HEK293T (cell line): ENCODE measurements at regions not wholly inside any gene's neighbourhood (a gene's known extent, or its start where the extent isn't known, plus 50 kb on each side); places are given as distances from the start of the nearest gene placed in this dataset.

ENCODE experiments used
- CTCF ChIA-PET: fragments of 350-600 bp; formaldehyde crosslinking; extraction: SDS; loops from one replicate; lab custom pipeline; 2021; ENCODE audit warnings: antibody characterized with exemption, inconsistent platforms; lab: Yijun Ruan, JAX
- POLR2A ChIA-PET: fragments of 350-600 bp; formaldehyde crosslinking; extraction: SDS; loops from one replicate; lab custom pipeline; 2020; ENCODE audit warnings: antibody characterized with exemption, inconsistent platforms; lab: Yijun Ruan, JAX
- DNase-seq: peaks from one replicate; pipeline ENCODE4 v3.0.0; 2012; ENCODE audit warnings: mixed read lengths; ENCODE audit errors: extremely low spot score
- ARNT ChIP-seq: fragments of 450-650 bp; IDR thresholded peaks from 2 replicates; pipeline ENCODE4 v1.6.1; 2017; ENCODE audit warnings: mild to moderate bottlenecking
- BHLHE40 ChIP-seq: fragments of 450-650 bp; IDR thresholded peaks from 2 replicates; pipeline ENCODE4 v1.6.1; 2016; ENCODE audit warnings: mild to moderate bottlenecking, moderate library complexity, borderline replicate concordance
- CTBP1 ChIP-seq: fragments of 450-650 bp; IDR thresholded peaks from 2 replicates; pipeline ENCODE4 v1.6.1; 2016; ENCODE audit warnings: borderline replicate concordance
- ELF4 ChIP-seq: fragments of 450-650 bp; IDR thresholded peaks from 2 replicates; pipeline ENCODE4 v1.6.1; 2017; ENCODE audit warnings: antibody characterized with exemption
- FOXA1 ChIP-seq: fragments of 450-650 bp; IDR thresholded peaks from 2 replicates; pipeline ENCODE4 v1.6.1; 2016; ENCODE audit warnings: mild to moderate bottlenecking
- FOXK2 ChIP-seq: fragments of 450-650 bp; IDR thresholded peaks from 2 replicates; pipeline ENCODE4 v1.6.1; 2016; ENCODE audit warnings: mild to moderate bottlenecking
- FOXM1 ChIP-seq: fragments of 450-650 bp; IDR thresholded peaks from 2 replicates; pipeline ENCODE4 v1.6.1; 2017; ENCODE audit warnings: mild to moderate bottlenecking, borderline replicate concordance
- HDGF ChIP-seq: fragments of 450-650 bp; IDR thresholded peaks from 2 replicates; pipeline ENCODE4 v1.6.1; 2017; ENCODE audit warnings: antibody characterized with exemption, borderline replicate concordance
- L3MBTL2 ChIP-seq: fragments of 450-650 bp; conservative IDR thresholded peaks from 2 replicates; pipeline ENCODE4 v1.6.1; 2016; ENCODE audit warnings: mild to moderate bottlenecking
- LEF1 ChIP-seq: fragments of 450-650 bp; IDR thresholded peaks from 2 replicates; pipeline ENCODE4 v1.6.1; 2017; ENCODE audit warnings: mild to moderate bottlenecking, borderline replicate concordance
- NFRKB ChIP-seq: fragments of 450-650 bp; IDR thresholded peaks from 2 replicates; pipeline ENCODE4 v1.6.1; 2016; ENCODE audit warnings: mild to moderate bottlenecking, moderate library complexity
- PKNOX1 ChIP-seq: fragments of 450-650 bp; IDR thresholded peaks from 2 replicates; pipeline ENCODE4 v1.6.1; 2016
- SP1 ChIP-seq: fragments of 450-650 bp; IDR thresholded peaks from 2 replicates; pipeline ENCODE4 v1.6.1; 2017
- SUZ12 ChIP-seq: fragments of 450-650 bp; IDR thresholded peaks from 2 replicates; pipeline ENCODE4 v1.6.1; 2016; ENCODE audit warnings: mild to moderate bottlenecking
- TARDBP ChIP-seq: fragments of 450-650 bp; IDR thresholded peaks from 2 replicates; pipeline ENCODE4 v1.6.1; 2016
- ZNF384 ChIP-seq: fragments of 450-650 bp; IDR thresholded peaks from 2 replicates; pipeline ENCODE4 v1.6.1; 2016

GRCh38 chr3:153757839-153758238 lies 363.4 kb upstream of the ARHGEF26 start:
- POLR2A ChIA-PET, result no interaction called here
- CTCF ChIA-PET, result interaction anchor here (0.9 kb wide), 1 partner anchor 11 kb away, joined by 5 read pairs; no protein-coding TSS in a partner anchor
- DNase-seq, result no peak

DNA sequence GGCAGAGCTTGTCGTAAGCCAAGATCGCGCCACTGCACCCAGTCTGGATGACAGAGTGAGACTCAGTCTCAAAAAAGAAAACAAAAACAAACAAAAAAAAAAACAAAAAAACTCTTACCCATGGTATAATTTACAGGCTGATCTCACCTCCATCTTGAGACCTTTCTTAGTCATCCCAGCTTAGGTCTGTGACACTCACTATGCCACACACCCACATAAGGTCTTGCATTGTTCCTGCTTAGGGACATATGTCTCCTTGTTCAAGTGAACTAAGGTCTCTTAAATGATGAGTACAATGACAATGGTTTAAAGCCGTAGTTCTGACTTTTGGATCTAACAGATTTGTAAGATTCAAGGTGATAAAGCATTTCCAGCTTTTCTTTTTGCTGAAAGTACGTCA lies 360.2 kb upstream of the ARHGEF26 start:
- no peak for DNase-seq
- TF ChIP-seq SP1 (no peak), FOXM1 (no peak), L3MBTL2 (no peak), BHLHE40 (no peak), SUZ12 (no peak), PKNOX1 (no peak), ELF4 (no peak), CTBP1 (no peak), NFRKB (no peak), FOXA1 (no peak), HDGF (no peak), ZNF384 (no peak)
- CTCF ChIA-PET, result no interaction called here
- POLR2A ChIA-PET, result no interaction called here

More at GRCh38 chr3:153757839-153758238, 363.4 kb upstream of the ARHGEF26 start:
- TF ChIP-seq BHLHE40 (no peak), ARNT (no peak), SP1 (no peak), FOXM1 (no peak), ELF4 (no peak), L3MBTL2 (no peak), NFRKB (no peak), FOXA1 (no peak), PKNOX1 (no peak), CTBP1 (no peak), LEF1 (no peak), SUZ12 (no peak), TARDBP (no peak), ZNF384 (no peak), FOXK2 (no peak), HDGF (no peak)

- DNase-seq, result no peak
- ChIA-PET CTCF (no interaction called here), POLR2A (no interaction called here)
- TF ChIP-seq NFRKB (no peak), L3MBTL2 (no peak), LEF1 (no peak), FOXA1 (no peak), PKNOX1 (no peak), CTBP1 (no peak), TARDBP (no peak), BHLHE40 (no peak), FOXM1 (no peak), SUZ12 (no peak), ARNT (no peak), SP1 (no peak), ELF4 (no peak), HDGF (no peak), FOXK2 (no peak), ZNF384 (no peak)
Observed at GRCh38 chr3:153762411-153763235, 358.6 kb upstream of the ARHGEF26 start.

DNA sequence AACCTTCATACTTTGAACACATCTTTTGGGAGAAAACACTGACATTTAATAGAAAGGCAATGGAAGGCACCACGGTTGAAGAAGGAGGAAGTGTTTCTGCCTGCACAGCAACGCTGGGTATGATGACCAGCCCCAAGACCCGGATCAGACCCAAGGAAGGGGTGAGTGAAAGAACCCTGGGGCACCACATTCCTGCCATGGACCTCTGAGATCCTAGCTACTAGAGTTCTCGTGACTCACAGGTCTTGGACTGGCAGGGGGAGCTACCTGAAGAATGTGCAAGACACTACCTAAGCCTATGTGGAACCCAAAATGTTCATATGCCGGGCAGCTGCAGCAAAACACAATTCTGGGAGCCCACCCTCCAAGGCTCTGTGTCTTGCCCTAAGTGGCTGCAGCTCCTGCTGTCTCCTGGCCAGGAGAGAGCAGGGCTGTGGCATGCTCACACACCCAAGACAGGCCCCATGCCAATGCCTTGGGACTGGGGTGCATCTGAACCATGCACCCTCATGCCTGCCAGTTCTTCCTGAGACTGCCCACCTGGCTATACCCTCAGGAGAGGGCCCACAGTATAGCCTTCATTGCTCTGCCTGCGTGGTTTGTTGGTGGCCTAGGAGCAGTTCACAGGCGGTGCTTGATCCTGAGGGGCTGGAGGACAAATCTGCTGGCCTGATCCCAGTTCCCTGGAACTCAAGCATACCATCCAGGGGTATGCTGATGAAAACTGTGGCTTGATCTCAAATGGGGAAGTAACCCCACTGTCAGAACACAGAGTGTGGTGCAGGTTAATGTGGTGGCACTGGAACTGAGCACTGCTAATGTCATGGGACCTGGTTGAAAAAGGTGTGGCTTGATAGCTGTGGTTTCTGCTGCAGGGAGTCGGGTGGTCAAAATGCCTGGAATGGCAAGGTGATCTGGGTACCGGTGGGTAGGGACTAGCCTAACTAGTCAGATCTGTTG lies 353.3 kb upstream of the ARHGEF26 start:
- no peak for DNase-seq
- POLR2A ChIA-PET, result no interaction called here
- CTCF ChIA-PET, result interaction anchor here (0.6 to 0.7 kb wide), 2 partner anchors 10 to 143 kb away, joined by 3 to 5 read pairs; no protein-coding TSS in a partner anchor
- TF ChIP-seq L3MBTL2 (no peak), ZNF384 (no peak), FOXM1 (no peak), CTBP1 (no peak), FOXA1 (no peak)

DNA sequence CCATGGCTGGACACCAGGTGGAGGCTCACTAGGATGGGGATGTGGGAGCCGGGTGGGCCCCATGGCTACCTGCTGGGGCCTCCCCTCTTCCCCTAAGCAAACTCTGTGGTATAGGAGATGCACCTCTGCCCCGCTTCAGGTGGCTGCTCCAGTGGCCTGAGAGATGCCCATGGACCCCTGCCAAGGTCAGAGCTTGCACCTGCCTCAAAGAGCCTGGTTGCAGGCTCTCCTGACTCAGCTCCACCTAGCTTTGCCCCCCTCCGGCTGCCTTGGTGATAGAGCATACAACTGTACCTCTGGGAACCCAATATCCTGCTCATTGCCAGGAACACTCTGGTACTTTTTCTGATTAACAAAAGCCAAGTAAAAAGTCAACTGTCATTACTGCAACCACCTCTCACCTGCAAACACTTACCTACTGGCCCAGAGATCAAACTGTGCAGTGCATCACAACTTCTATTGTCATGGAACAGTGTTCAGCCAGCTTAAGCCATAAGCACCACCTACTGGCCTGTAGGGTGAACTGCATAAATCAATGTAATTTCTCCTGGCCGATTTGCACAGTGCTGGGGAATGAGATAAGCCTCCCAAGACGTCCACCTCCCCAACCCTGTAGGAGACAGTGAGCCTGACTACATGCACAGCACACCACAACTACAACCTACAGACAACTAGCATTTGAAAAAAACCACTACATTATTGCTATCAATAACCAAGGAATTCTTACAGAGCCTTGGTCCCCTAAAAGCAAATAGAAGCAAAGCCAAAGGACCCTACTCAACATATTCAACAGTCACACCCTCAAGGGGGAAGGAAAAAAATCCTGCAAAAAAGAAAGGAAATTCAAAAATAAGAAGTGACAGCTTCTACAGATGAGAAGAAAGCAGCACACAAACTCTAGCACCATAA lies 352.4 kb upstream of the ARHGEF26 start:
- POLR2A ChIA-PET, result no interaction called here
- DNase-seq, result peak; percentile 65
- no peak for TF ChIP-seq BHLHE40
- no peak for TF ChIP-seq NFRKB
- TF ChIP-seq ZNF384, result no peak
- no peak for TF ChIP-seq TARDBP
- no peak for TF ChIP-seq ELF4
- TF ChIP-seq HDGF, result no peak
- TF ChIP-seq SP1, result no peak
- no peak for TF ChIP-seq L3MBTL2
- no peak for TF ChIP-seq LEF1
- no peak for TF ChIP-seq CTBP1
- no peak for TF ChIP-seq SUZ12
- TF ChIP-seq FOXA1, result no peak
- TF ChIP-seq FOXK2, result no peak
- TF ChIP-seq ARNT, result no peak
- no peak for TF ChIP-seq FOXM1
- CTCF ChIA-PET, result interaction anchor here (0.7 kb wide), 1 partner anchor 11 kb away, joined by 5 read pairs; no protein-coding TSS in a partner anchor
